ENCODE measurements at regions not wholly inside any gene's neighbourhood (a gene's known extent, or its start where the extent isn't known, plus 50 kb on each side); places are given as distances from the start of the nearest gene placed in this dataset.

- no peaks in the 10 kb centered on the region for H3K9me1 ChIP-seq (replicated peaks; ENCODE audit: control insufficient read depth, extremely low read depth, insufficient read depth, low read length)
- H3K79me2 ChIP-seq (ENCODE audit: control insufficient read depth, insufficient read depth, low read length): no peaks in the 10 kb centered on the region
- H3K4me3 ChIP-seq (replicated peaks in 1 of 3; ENCODE audit: insufficient read depth in 1 of 3, low read depth in 1 of 3, low read length in 3 of 3): no peak overlapping the region
- dilution Hi-C loops (cut with MboI; ENCODE audit: extremely low pct_ligation_motif_present, low sequenced_read_pairs): no loop called here
- H3K4me1 ChIP-seq (ENCODE audit: control insufficient read depth, extremely low read depth, insufficient read depth, low read length): no peaks in the 10 kb centered on the region
- no TSS peak for BruUV-seq (replicated peaks)
- H3K36me3 ChIP-seq (ENCODE audit: control insufficient read depth in 2 of 2, extremely low read depth in 1 of 2, insufficient read depth in 2 of 2, low read length in 2 of 2): no peaks in the 10 kb centered on the region
- FAIRE-seq: no peak
- ChIA-PET CTCF (no interaction called here), POLR2A (no interaction called here)
- no peak overlapping the region for H3K4me2 ChIP-seq (ENCODE audit: insufficient read depth, low read length)
- intact Hi-C loops (cut with micrococcal nuclease): no loop called here
- H3K9me3 ChIP-seq (replicated peaks; ENCODE audit: control insufficient read depth, insufficient read depth, low read length): no peaks in the 10 kb centered on the region
- no peak overlapping the region for H3K9ac ChIP-seq (replicated peaks; ENCODE audit: extremely low read depth, insufficient read depth, low read length)
- DNase-seq (ENCODE audit: low read depth, low spot score): no peak
- no peaks in the 10 kb centered on the region for H3K27me3 ChIP-seq (ENCODE audit: control insufficient read depth in 2 of 2, insufficient read depth in 2 of 2, low read length in 2 of 2)
- TF ChIP-seq MYC (IDR thresholded peaks at IDR 0.05; ENCODE audit: low read depth, low read length) (no peak), EZH2 (IDR thresholded peaks at IDR 0.05; ENCODE audit: borderline replicate concordance, low read depth, low read length, severe bottlenecking) (no peak), JUN (IDR thresholded peaks at IDR 0.05; ENCODE audit: borderline replicate concordance, insufficient read depth, insufficient read length, low read depth) (no peak), POLR2AphosphoS5 (IDR thresholded peaks at IDR 0.05; ENCODE audit: insufficient read depth, low read depth, low read length) (no peak)
- H4K20me1 ChIP-seq (replicated peaks; ENCODE audit: control insufficient read depth, extremely low read depth, insufficient read depth, low read length): no peaks in the 10 kb centered on the region
- no peak overlapping the region for H3K27ac ChIP-seq (ENCODE audit: insufficient read depth, low read depth, low read length)
- H2AFZ ChIP-seq (ENCODE audit: low read depth, low read length): no peak overlapping the region
Observed at GRCh38 chr2:129888461-129888860, 91.0 kb upstream of the RAB6C start.

GRCh38 chr2:129888896-129889295 is 90.6 kb upstream of the RAB6C start:
- Histone ChIP-seq H3K9ac (replicated peaks; ENCODE audit: extremely low read depth, insufficient read depth, low read length) (no peak overlapping the region), H3K27ac (ENCODE audit: insufficient read depth, low read depth, low read length) (no peak overlapping the region), H3K79me2 (ENCODE audit: control insufficient read depth, insufficient read depth, low read length) (no peaks in the 10 kb centered on the region), H4K20me1 (replicated peaks; ENCODE audit: control insufficient read depth, extremely low read depth, insufficient read depth, low read length) (no peaks in the 10 kb centered on the region), H3K4me2 (ENCODE audit: insufficient read depth, low read length) (no peak overlapping the region), H3K4me3 (replicated peaks in 1 of 3; ENCODE audit: insufficient read depth in 1 of 3, low read depth in 1 of 3, low read length in 3 of 3) (no peak overlapping the region), H3K9me1 (replicated peaks; ENCODE audit: control insufficient read depth, extremely low read depth, insufficient read depth, low read length) (no peaks in the 10 kb centered on the region), H3K27me3 (ENCODE audit: control insufficient read depth in 2 of 2, insufficient read depth in 2 of 2, low read length in 2 of 2) (no peaks in the 10 kb centered on the region), H3K9me3 (replicated peaks; ENCODE audit: control insufficient read depth, insufficient read depth, low read length) (no peaks in the 10 kb centered on the region), H3K36me3 (ENCODE audit: control insufficient read depth in 2 of 2, extremely low read depth in 1 of 2, insufficient read depth in 2 of 2, low read length in 2 of 2) (no peaks in the 10 kb centered on the region), H3K4me1 (ENCODE audit: control insufficient read depth, extremely low read depth, insufficient read depth, low read length) (no peaks in the 10 kb centered on the region), H2AFZ (ENCODE audit: low read depth, low read length) (no peak overlapping the region)
- TF ChIP-seq JUN (IDR thresholded peaks at IDR 0.05; ENCODE audit: borderline replicate concordance, insufficient read depth, insufficient read length, low read depth) (no peak), EZH2 (IDR thresholded peaks at IDR 0.05; ENCODE audit: borderline replicate concordance, low read depth, low read length, severe bottlenecking) (no peak), POLR2AphosphoS5 (IDR thresholded peaks at IDR 0.05; ENCODE audit: insufficient read depth, low read depth, low read length) (no peak), MAX (IDR thresholded peaks at IDR 0.05; ENCODE audit: insufficient read depth, insufficient read length) (no peak), MYC (IDR thresholded peaks at IDR 0.05; ENCODE audit: low read depth, low read length) (no peak)
- ChIA-PET CTCF (no interaction called here), POLR2A (no interaction called here)
- DNase-seq (ENCODE audit: low read depth, low spot score): no peak
- dilution Hi-C loops (cut with MboI; ENCODE audit: extremely low pct_ligation_motif_present, low sequenced_read_pairs): no loop called here
- intact Hi-C loops (cut with micrococcal nuclease): no loop called here
- FAIRE-seq: no peak
- no TSS peak for BruUV-seq (replicated peaks)
